NB4 (cell line): ENCODE measurements at regions not wholly inside any gene's neighbourhood (a gene's known extent, or its start where the extent isn't known, plus 50 kb on each side); places are given as distances from the start of the nearest gene placed in this dataset.

ENCODE experiments used
- CTCF ChIP-seq: IDR thresholded peaks from one replicate; pipeline ENCODE4 v1.5.1; 2012; ENCODE audit warnings: low read depth, low read length
- MAX ChIP-seq: IDR thresholded peaks from 2 replicates; pipeline ENCODE4 v1.6.1; 2011; ENCODE audit warnings: low read depth, low read length
- MYC ChIP-seq: IDR thresholded peaks from 2 replicates; pipeline ENCODE4 v1.6.1; 2011; ENCODE audit warnings: low read depth, low read length
- POLR2A ChIP-seq: IDR thresholded peaks from 2 replicates; pipeline ENCODE4 v1.6.1; 2011; ENCODE audit warnings: mild to moderate bottlenecking; ENCODE audit not compliant: insufficient read length; ENCODE audit errors: extremely low read depth

GRCh38 chr16:17541324-17541723 is 70.6 kb upstream of the XYLT1 start:
- TF ChIP-seq MAX (no peak), CTCF (no peak), POLR2A (no peak), MYC (no peak)
